ENCODE measurements at regions not wholly inside any gene's neighbourhood (a gene's known extent, or its start where the extent isn't known, plus 50 kb on each side); places are given as distances from the start of the nearest gene placed in this dataset.

DNA sequence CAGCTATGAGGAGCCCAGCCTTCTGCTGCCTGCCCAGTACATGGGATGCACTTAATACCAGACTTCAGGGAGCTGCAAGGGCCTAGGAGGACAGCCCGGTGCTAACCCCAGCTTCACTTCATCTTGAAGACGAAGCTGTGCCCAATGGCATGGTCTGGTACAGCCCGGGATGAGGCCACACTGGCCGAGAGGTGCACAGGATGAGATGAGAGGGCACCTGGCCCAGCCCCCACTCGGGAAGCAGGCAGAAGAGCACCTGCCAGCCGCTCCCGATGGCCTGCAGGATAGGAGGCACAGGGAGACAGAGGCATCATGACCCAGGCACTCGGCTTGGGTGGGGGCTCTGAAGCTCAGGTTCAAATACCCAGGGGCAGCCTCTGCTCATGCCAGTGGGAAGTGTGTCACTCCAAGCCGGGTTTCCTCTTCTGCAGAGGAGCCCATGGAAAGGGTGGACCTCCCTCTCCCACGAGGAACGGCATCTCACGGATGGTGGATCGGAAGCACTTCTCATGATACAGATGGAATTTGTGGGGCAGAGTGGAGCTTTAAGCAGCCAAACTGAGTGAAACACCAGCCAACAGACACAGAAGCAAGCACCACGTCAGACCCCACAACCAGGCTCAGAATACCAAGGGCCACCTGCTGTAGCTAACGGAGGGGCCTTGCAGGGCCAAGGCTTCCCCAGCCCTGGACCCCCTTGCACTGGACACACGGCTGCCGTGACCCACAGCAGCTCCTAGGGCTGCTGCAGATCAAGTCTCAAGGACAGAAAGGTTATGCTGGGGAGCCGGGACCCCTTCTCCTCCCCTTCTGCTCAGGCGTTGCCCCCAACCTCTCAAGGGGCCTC is 875.2 kb downstream of the BRD1 start:
- no peak for FAIRE-seq

DNA sequence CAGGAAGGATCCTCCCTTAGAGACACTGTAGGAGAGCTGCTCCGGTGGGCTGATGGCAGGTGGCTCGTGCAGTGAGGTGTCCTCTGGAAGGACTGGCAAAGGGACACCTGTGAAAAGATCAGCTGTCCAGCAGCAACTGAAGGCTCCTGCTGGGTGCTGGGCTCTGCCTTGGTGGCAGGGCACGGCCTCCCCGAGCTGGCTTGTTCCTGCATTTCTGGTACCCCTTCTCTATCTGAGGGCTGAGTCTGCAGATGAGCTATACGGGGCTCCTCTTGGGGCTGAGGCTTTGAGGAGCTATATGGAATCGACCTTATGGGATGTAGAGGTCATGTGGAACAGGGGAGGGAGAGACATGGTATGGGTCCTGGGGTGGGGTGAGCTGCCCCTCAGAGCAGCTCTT is 875.8 kb downstream of the BRD1 start:
- FAIRE-seq: no peak

DNA sequence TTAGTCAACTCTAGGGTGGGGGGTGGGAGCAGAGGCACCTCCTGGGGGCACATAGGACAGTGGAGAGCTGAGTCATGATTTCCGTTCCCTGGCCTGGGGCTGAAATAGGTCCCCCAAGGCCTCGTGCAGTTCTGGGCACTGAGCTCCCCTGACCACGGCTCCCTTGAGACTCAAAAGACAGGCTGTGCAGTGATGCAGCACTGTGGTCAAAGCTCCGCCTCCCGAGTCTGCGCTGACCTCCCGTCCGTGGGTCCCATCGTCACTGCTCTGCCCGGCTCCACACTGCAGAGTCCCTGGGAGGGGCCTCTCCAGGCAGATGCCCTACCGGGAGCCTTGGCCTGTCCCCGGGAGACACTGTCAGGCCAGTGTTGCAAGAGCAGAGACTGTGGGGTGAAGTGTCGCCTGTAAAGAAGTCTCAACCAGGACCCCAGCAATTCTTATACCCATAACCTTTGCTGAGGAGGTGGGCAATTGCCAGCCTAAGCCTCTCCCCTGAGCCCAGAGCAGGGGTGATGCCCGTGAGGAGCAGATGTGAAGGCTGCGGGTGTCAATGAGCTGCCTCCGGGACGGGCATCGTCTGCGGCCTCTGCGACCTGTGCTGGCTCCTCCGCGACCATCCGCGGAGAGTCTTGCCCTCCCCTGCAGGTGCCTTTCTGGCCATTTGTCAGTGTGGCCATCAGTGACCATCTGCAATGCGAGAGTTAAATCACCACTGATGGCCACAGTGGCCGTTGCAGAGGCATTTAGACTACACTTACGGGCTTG is 877.3 kb downstream of the BRD1 start:
- no peak for FAIRE-seq

DNA sequence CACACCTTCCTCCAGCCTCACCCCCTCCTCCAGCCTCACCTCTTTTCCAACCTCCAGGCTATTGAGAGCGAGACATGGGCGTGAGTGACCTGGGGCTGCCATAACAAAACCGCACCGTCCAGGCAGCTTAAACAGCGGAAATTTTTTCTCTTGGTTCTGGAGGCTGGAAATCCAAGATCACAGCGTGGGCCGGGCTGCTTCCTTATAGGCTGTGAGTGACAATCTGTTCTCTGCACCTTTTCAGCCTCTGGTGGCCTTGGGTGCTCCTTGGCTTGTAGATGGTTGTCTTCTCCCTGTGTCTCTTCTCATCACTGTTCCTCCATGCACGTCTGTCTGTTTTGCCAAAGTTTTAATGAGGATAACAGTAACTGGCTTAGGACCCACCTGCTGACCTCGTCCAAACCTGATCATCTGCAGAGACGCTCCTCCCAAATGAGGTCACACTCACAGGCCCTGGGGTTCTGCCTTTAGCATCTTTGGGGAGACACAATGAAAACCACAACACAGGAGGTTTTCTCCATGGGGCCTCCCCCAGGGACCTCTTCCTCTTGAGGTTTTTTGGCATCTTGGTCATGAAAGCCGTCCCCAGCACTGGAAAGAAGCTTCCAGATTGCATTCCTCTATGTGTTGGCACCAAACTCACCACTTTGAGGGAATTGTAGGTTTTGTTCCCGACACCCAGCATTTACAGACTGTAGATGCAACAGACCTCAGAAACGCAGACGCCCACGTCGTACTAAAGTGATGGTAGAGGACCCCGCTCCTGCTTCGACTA is 878.1 kb downstream of the BRD1 start:
- no peak for FAIRE-seq

DNA sequence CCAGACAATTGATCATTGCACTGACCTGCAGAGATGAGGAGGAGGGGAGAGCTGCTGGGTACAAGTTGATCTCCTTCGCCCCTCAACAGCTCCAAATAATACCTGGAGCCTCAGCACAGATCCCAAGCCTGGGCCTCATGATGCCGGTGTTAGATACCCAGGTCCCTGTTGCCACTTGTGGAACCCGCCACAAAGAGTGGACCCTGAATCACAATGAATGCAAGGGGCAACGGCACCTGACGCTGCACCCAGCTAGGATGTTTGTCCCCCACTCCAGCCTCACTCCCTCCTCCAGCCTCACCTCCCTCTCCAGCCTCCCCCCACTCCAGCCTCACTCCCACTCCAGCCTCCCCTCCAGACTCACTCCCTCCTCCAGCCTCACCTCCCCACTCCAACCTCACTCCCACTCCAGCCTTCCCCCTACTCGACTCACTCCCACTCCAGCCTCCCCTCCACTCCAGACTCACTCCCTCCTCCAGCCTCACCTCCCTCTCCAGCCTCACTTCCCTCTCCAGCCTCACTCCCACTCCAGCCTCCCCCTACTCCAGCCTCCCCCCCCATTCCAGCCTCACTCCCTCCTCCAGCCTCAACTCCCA is 879.0 kb downstream of the BRD1 start:
- no peak for FAIRE-seq

DNA sequence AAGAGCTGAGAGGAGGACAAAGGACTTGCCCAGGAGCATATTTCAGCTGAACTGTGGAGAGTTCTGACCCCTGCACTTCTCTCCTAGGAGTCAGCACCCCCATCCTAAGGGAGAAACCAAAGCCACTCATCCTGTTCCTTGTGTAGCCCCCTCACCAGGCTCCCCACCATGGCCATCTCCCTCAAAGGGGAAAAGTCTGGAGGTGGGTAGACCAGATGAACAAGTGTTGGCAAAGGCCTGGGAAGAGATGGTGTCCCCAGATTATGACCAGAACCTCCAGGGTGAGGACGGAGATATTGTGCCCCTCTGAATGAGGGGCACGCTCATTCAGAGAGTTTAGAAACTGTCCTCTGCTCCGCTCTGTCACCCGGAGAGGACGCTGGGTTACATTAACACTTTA is 880.0 kb downstream of the BRD1 start:
- FAIRE-seq: no peak

DNA sequence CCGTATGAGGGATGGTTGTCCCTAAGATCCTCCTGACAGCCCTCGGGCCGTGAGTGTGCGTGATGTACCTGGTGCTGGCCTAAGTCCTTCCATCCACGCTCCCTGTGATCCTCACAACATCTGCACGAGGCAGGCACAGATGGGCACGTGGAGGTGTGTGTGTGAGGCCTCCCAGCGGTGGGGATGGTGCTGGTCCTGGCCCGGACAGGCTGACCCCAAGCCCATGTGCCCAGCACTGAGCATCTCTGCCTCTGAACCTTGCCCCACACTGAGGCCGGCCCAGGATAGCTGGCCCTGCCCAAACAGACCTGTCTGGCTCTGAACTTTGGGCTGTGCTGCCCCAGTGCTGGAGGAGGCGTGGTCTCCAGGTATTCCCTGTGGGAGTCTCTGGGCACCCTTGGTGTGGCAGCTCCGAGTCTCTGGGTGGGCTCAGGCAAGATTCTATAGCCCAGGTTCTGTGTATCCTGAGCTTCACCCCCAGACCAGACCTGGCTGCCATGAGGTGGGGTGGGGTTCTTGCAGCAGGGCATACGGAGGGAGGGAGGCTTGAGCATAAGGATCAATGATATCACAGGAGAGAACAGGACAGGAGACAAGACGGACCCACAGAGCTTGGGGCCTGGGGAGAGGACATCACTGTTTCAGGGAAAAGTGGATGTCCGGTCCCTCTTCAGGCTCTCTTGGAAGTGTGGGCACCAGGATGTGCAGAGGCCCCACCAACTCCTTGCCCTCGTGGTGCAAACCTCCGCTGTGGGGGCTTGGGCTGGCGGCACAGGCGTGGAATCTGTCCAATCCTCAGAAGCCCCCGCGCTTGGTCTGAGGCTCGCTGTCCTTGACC is 881.8 kb downstream of the BRD1 start:
- no peak for FAIRE-seq

DNA sequence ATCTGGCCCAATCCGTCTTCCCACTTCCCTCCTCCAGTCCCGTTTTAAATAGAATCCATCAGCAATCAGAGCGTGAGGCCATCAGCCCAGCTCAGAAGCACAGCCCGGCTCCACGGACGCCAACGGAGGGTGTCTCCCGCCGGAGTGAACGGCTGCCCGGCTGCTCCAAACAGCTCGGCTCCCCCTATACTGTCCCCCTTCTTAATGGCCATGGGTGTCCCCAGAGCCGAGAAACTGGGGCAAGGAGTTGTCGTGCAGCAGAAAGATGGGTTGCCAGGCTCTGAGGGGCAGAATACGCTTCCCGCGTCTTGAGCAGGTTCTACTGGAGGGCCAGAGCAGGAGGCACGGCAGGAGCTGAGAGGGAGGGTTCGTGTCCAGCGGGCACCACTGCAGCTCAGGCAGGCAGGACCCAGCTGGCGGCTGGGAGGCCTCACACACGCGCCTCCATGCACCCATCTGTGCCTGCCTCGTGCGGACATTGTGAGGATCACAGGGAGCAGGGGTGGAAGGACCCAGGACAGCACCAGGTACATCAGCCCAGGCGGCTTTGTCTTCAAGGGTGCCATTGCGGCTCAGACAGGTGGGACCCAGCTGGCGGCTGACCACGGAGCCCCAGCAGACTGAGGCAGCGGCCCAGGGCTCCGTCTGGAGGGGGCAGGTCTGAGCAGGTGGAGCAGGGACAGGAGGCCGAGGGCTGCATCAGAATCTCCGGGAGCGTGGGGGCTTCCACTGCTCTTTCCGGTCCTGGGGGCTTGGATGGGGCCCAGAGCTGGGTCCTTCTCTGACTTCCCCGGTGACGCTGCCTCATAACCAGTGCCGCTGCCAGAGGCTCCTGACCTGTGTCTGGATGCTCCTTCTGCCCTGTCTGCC is 882.7 kb downstream of the BRD1 start:
- no peak for FAIRE-seq

DNA sequence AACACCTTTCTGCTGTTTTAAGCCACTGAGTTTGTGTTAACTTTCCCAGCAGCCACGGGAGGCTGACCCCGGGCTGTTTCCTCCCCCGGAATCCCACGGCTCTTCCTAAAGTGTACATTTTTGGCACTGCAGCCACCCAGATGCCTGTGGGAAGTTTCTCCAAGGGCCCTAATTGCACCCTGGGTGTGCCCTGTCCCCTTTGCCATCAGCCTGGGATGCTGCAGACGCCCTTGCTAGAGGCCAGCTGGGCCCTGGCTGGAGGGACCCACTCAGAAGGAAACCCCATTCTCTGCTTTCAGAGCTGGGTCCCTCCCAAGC is 883.3 kb downstream of the BRD1 start:
- no peak for FAIRE-seq

DNA sequence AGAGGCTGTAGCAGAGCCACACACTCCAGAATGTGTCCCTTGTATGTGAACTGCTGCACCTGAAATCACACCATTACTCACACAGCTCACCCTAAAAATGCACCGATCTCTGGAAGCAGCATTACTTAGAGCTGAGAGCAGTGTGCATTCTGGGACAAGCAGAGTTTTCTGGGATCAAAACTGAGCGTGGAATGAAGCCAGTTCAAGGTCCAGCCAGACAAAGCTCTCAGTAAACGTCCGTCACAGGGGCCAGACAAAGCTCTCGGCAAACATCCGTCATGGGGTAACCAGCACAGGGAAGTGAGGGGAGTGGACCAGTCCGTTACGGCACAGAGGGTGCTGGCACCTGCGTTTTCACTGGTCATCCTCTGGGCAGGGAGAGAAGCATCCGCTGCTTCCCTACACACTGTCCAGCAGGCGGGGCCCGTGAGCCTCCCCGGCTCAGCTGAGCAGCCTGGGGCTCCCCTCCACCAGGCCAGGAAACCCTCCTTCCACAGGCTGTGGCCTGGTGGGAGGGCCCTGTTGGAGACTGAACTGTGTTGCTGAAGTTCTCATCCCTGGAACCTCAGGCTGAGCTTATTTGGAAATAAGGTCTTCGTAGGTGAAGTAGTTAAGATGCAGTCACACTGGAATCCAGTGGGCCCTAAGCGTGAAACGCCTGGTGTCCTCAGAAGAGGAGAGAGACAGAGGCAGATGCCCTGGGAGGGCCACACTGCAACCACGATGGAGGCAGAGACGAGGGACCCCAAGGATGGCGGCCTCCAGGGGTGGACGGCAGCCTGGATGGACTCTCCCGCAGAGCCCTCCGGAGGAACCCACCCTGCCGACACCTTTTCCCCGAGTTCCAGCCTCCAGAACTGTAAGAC is 883.9 kb downstream of the BRD1 start:
- FAIRE-seq: no peak

DNA sequence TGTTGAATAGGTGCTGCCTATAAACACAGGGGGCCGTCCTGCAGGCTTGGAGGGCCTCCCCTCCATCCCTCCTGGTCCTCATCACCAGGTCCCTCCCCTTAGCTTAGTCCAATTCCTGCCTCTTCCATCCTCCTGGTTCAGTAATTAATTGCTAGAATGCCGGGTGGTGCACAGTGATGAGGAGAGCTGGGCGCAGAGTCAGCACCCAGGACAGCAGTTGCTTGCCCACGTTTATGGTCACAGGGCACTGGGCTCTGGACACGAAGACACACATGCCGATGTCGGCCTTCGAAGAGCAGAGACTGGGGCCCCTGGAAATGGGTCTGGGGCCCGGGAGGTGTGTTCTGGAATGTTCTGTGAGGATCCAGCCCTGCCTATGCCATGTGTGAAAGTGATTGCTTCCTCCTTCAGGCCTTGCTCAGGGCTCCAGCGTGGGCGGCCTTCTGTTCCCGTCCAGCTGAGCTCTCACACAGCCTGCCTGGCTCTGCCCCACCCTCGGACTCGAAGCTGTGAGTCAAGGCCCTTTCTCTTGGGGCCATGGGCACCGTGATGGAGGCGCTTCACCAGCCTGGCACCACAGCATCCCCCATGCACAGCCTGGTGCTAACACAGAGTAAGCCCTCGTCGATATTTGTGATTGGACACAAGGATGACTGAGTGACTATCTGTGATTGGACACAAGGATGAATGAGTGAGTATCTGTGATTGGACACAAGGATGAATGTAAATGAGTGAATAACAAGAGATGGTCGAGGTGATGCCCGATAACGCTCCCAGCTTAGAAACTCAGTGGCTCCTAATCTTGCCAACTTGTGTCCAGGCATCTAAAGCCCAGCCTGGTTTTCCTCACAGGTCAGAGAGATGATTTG is 884.7 kb downstream of the BRD1 start:
- no peak for FAIRE-seq

DNA sequence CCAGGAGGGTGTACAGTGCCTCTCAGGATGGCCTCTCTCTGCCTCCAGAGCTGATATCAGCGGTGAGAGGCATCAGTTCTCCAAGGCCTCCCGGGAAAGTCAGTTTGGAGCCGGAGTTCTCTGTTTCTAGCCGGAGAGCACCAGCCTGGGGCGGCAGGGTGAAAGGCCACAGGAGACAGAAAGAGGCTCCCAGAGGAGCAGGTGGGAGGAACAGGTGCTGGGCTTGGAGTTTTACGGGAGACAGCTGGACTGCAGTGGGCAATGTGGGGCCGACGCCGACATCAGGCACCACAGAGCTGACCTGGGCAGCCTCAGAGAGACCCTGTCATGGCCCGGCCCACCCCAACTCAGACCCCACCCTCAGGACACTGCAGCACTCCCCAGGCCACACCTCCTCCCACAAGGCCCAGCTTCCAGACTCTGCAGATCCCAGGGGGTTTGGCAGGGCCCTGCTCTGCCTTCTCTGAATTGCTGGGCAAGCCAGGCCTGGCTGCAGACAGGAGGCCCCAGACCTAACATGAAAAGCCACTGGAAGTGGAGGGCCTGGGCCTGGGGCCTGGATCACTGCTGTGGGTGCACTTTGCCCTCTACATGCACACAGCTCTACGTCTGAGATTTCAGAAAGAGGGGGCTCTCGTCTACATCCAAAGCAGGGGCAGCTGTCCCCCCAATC is 885.6 kb downstream of the BRD1 start:
- FAIRE-seq: no peak

DNA sequence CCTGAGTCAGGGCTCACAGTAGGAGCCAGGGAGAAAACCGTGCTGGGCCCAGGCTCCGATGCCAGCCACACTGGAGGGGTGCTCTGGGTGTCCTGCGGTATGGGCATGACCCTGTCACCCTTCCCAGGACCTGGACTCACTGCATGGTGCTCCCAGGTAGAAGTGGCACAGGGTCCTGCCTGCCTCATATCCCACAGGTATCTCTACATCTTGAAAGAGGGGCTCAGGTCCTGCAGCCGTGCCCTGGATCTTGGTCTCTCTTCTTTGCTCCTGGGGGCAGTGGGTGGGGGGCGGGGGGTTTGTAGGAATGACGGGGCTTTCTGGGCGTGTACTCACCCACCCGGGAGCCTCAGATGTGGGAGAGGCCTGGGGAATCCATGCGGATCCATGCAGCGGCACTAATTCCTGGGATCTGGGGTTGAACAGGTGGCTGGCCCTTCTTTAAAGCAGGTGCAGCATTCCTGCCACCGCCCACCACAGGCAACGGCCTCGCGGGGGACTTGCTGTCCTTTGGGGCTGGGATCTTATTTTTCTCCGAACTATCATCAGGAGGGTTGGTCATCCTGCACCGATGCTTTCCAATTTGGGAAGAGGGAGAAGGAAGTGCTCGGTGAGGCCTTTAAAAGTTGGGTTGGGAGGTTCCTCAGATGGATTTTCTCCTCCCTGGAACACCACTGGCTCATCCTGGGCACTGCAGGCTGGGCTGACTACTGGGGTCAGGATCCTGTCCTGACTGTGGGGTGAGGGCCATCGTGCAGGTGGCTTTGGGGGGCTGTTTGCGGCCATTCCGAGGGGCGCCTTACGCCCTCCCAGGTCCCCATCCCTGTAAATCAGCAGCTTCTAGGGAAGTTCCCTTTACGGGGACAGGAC is 886.4 kb downstream of the BRD1 start:
- FAIRE-seq: no peak

DNA sequence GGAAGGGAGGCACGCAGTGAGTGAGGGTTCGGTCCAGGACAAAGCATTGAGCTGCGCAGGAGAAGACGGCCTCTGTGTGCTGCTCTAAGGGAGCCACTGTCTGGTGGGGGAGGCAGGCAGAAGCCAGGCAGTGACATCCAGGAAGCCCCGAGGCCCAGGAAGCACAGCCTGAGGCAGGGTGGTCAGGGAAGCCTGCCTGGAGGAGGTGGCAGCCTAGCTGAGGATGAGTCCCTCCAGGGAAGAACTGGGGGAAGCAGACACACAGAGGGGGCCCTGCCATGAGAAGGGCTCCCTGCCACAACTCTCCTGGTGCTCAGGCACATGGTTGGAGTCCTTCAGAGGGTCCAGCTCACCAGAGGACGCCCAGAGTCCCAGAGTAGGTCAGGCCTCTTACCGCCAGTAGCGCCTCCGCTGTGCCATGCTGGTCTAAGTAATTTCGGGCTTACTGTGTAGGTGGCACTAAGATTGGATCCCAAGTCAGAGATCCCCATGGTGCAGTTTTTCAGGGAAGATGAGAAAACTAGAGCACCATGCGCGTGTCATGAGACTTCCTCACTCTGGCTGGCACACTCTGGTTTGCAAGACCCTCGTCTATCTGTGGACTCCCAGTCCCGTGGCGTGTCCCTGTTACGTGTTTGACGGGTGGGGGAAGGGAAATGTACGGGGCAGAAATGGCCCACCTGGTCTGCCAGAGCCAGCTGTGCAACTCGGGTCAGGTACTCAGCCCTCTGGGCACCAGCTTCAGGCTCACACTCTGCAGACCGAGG is 887.2 kb downstream of the BRD1 start:
- FAIRE-seq: no peak

DNA sequence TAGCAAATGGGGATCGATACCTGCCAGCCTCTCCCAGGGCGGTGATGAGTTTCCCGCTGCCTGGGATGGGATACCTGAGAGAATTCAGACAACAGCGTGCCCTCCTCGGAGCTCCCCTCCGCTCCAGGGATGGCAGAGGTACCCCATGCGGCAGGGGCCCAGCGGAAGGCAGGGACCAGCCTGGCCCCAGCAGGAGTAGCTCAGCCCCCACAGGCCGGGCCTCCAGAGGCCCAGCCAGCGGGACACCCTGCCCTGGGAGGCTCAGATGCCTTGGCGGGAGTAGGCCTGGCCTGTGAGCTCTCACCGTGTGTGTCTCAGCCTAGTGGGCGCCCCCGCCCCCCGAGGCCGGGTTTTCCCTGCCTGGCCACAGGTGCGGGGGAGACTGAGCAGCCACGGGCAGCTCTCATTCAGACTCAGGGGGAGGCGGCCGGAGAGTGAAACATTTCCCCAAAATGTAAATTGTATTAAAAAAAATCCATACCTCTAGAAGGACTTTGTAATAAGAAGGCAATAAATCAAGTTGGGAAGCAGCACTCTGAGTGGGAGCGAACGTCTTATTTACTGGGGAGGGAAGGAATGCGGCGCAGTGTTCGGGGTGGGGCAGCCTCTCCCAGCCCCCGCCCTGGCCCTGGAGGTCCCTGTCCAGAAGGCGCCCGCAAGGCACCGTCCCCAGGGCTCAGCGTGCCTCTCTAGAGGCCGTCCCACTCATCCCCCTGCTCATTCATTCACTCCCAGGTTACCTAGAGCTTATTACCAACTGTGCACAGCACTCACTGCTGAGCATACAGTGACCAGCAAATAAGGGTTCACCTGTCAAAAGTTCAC is 888.0 kb downstream of the BRD1 start:
- FAIRE-seq: no peak

DNA sequence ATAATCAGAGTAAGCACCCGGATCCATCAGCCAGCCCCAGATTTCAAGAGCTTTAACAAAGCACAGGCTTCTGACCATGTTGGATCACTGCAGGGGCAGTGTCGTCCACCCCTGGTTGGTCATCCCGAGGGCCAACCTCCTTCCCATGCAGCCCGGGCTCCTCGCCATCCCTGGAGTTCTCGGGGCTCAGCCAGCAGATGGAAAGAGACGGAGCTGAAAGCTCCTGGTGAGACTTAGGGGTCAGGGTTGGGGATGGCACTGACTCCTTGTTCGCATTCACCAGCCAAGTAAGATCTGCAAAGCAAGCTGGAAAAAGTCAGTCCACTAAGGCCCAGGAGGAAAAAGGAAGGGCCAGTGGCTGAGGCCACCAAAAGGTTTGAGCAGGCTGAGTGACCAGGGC is 888.9 kb downstream of the BRD1 start:
- no peak for FAIRE-seq
